GM23248 (cell line): ENCODE measurements at regions not wholly inside any gene's neighbourhood (a gene's known extent, or its start where the extent isn't known, plus 50 kb on each side); places are given as distances from the start of the nearest gene placed in this dataset.

Experiments
- EZH2 ChIP-seq: fragments of 200-600 bp; sonication (generic); IDR thresholded peaks from 2 replicates; pipeline ENCODE4 v1.6.1; 2018; ENCODE audit warnings: antibody characterized with exemption, mild to moderate bottlenecking; ENCODE audit not compliant: insufficient read depth, poor library complexity, severe bottlenecking
- EZH2phosphoT487 ChIP-seq: fragments of 200-600 bp; sonication (generic); IDR thresholded peaks from 2 replicates; pipeline ENCODE4 v1.6.1; 2018; ENCODE audit warnings: antibody characterized with exemption, moderate library complexity, mild to moderate bottlenecking, low read depth; ENCODE audit not compliant: insufficient read depth

- no peak for TF ChIP-seq EZH2
- no peak for TF ChIP-seq EZH2phosphoT487
These were observed 51.3 kb upstream of the CARMIL1 start for GRCh38 chr6:25227854-25228253.
